Thyroid gland (tissue), 4 donors: ENCODE measurements at regions not wholly inside any gene's neighbourhood (a gene's known extent, or its start where the extent isn't known, plus 50 kb on each side); places are given as distances from the start of the nearest gene placed in this dataset.
"Not testable (repeated sequence)": the region's sequence is repeated elsewhere in the genome, so short reads cannot be mapped to it uniquely, and the experiment has no call there.

ENCODE experiments used
- CTCF ChIP-seq, 6 experiments: fragments of 200-600 bp in 3 of 6; fragments of 450-650 bp in 3 of 6; sonication (generic) in 3 of 6; IDR thresholded peaks; one replicate each; pipeline ENCODE4 v1.5.1; 2016 to 2019; ENCODE audit warnings: antibody characterized with exemption in 6 of 6, mild to moderate bottlenecking in 2 of 6, inconsistent platforms in 1 of 6, moderate library complexity in 1 of 6
- POLR2A ChIP-seq, 2 donors: fragments of 450-650 bp; IDR thresholded peaks; one replicate each; pipeline ENCODE4 v1.6.1; 2017; ENCODE audit warnings: antibody characterized with exemption in 2 of 2, mild to moderate bottlenecking in 2 of 2, moderate library complexity in 1 of 2

DNA sequence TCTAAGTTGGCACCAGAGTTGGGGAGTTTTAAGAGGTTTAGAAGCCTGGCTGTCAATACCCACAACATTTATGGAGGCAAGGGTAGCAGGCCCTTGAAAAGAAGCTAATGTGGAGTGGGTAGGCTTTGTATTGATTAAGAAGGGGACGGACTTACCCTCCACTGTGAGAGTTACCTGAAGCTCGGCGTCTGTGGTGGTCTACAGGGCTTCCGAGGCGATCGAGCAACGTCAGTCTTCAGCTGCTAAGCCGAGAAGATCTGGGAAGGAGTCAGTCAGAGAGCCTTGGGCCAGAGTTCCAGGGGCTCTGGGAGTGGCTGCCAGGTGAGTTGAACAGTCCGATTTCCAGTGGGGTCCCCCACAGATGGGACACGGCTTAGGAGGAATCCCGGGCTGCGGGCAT is 249.0 kb upstream of the MVB12B start:
- not testable (repeated sequence) for TF ChIP-seq CTCF, POLR2A (IDR thresholded peaks at IDR 0.05)
